ENCODE measurements at regions not wholly inside any gene's neighbourhood (a gene's known extent, or its start where the extent isn't known, plus 50 kb on each side); places are given as distances from the start of the nearest gene placed in this dataset.

- peaks cover 11% of the 10 kb centered on the region for H3K9me3 Mint-ChIP-seq
- POLR2A ChIA-PET, result no interaction called here
- ATAC-seq, result no peak
These were observed 150.6 kb upstream of the HMGA2 start for GRCh38 chr12:65673732-65674131.

More at GRCh38 chr12:65673732-65674131, 150.6 kb upstream of the HMGA2 start:
- Mint-ChIP-seq H3K27ac (no peak overlapping the region), H3K4me1 (peaks cover 15% of the 10 kb centered on the region), H3K4me3 (no peak overlapping the region), H3K36me3 (no peaks in the 10 kb centered on the region), H3K27me3 (ENCODE audit: low read depth) (no peaks in the 10 kb centered on the region)
- CTCF ChIA-PET, result no interaction called here
- DNase-seq (ENCODE audit: low spot score), result no peak
- TF ChIP-seq ZBTB21 (CRISPR knock-in tag; IDR thresholded peaks at IDR 0.05; ENCODE audit: borderline replicate concordance) (no peak), ATF1 (CRISPR knock-in tag; IDR thresholded peaks at IDR 0.05) (no peak), CREB1 (CRISPR knock-in tag; IDR thresholded peaks at IDR 0.05) (no peak), MXD4 (CRISPR knock-in tag; IDR thresholded peaks at IDR 0.05; ENCODE audit: borderline replicate concordance) (no peak), ZNF532 (CRISPR knock-in tag; IDR thresholded peaks at IDR 0.05; ENCODE audit: borderline replicate concordance) (no peak), HMGA2 (CRISPR knock-in tag; IDR thresholded peaks at IDR 0.05) (no peak), ARID4B (CRISPR knock-in tag; IDR thresholded peaks at IDR 0.05; ENCODE audit: borderline replicate concordance) (no peak), ZBTB43 (CRISPR knock-in tag; IDR thresholded peaks at IDR 0.05) (no peak), MYBL2 (CRISPR knock-in tag; IDR thresholded peaks at IDR 0.05) (no peak), PRDM15 (CRISPR knock-in tag; IDR thresholded peaks at IDR 0.05) (no peak), CTCF (IDR thresholded peaks at IDR 0.05) (no peak), KAT7 (CRISPR knock-in tag; IDR thresholded peaks at IDR 0.05; ENCODE audit: borderline replicate concordance) (no peak)
